ENCODE measurements at regions not wholly inside any gene's neighbourhood (a gene's known extent, or its start where the extent isn't known, plus 50 kb on each side); places are given as distances from the start of the nearest gene placed in this dataset.

- no peak for DNase-seq (ENCODE audit: low read depth)
- no peak overlapping the region for H3K4me3 ChIP-seq (ENCODE audit: low read depth, low read length)
- no peak for TF ChIP-seq MAX (IDR thresholded peaks at IDR 0.05; ENCODE audit: low read depth, low read length)
- no peak for TF ChIP-seq CTCF (IDR thresholded peaks at IDR 0.05; ENCODE audit: low read depth, low read length)
- no peak for TF ChIP-seq MYC (IDR thresholded peaks at IDR 0.05; ENCODE audit: low read depth, low read length)
- no peak for TF ChIP-seq POLR2A (IDR thresholded peaks at IDR 0.05; ENCODE audit: extremely low read depth, insufficient read length)
Observed at GRCh38 chr18:78107363-78107762, 857.7 kb downstream of the GALR1 start.

GRCh38 chr18:78108554-78108953, 858.9 kb downstream of the GALR1 start:
- H3K4me3 ChIP-seq (ENCODE audit: low read depth, low read length), result no peak overlapping the region
- TF ChIP-seq CTCF (IDR thresholded peaks at IDR 0.05; ENCODE audit: low read depth, low read length) (no peak), MAX (IDR thresholded peaks at IDR 0.05; ENCODE audit: low read depth, low read length) (no peak), MYC (IDR thresholded peaks at IDR 0.05; ENCODE audit: low read depth, low read length) (no peak), POLR2A (IDR thresholded peaks at IDR 0.05; ENCODE audit: extremely low read depth, insufficient read length) (no peak)
- no peak for DNase-seq (ENCODE audit: low read depth)

GRCh38 chr18:78113136-78113939, 863.7 kb downstream of the GALR1 start:
- no peak overlapping the region for H3K4me3 ChIP-seq (ENCODE audit: low read depth, low read length)
- TF ChIP-seq MYC (IDR thresholded peaks at IDR 0.05; ENCODE audit: low read depth, low read length), result no peak
- no peak for TF ChIP-seq POLR2A (IDR thresholded peaks at IDR 0.05; ENCODE audit: extremely low read depth, insufficient read length)
- TF ChIP-seq CTCF (IDR thresholded peaks at IDR 0.05; ENCODE audit: low read depth, low read length), result no peak
- no peak for TF ChIP-seq MAX (IDR thresholded peaks at IDR 0.05; ENCODE audit: low read depth, low read length)
- DNase-seq (ENCODE audit: low read depth), result no peak

GRCh38 chr18:78113940-78114251, 864.2 kb downstream of the GALR1 start:
- no peak for DNase-seq (ENCODE audit: low read depth)
- no peak for TF ChIP-seq CTCF (IDR thresholded peaks at IDR 0.05; ENCODE audit: low read depth, low read length)
- no peak for TF ChIP-seq MYC (IDR thresholded peaks at IDR 0.05; ENCODE audit: low read depth, low read length)
- no peak for TF ChIP-seq POLR2A (IDR thresholded peaks at IDR 0.05; ENCODE audit: extremely low read depth, insufficient read length)
- no peak for TF ChIP-seq MAX (IDR thresholded peaks at IDR 0.05; ENCODE audit: low read depth, low read length)
- H3K4me3 ChIP-seq (ENCODE audit: low read depth, low read length), result no peak overlapping the region

GRCh38 chr18:78115896-78116561, 863.6 kb upstream of the SALL3 start:
- TF ChIP-seq POLR2A (IDR thresholded peaks at IDR 0.05; ENCODE audit: extremely low read depth, insufficient read length) (no peak), CTCF (IDR thresholded peaks at IDR 0.05; ENCODE audit: low read depth, low read length) (no peak), MYC (IDR thresholded peaks at IDR 0.05; ENCODE audit: low read depth, low read length) (no peak), MAX (IDR thresholded peaks at IDR 0.05; ENCODE audit: low read depth, low read length) (no peak)
- DNase-seq (ENCODE audit: low read depth), result no peak
- H3K4me3 ChIP-seq (ENCODE audit: low read depth, low read length), result no peak overlapping the region
